ENCODE measurements at regions not wholly inside any gene's neighbourhood (a gene's known extent, or its start where the extent isn't known, plus 50 kb on each side); places are given as distances from the start of the nearest gene placed in this dataset.

- DNase-seq (ENCODE audit: insufficient read length, low spot score, missing footprints) = no peak
- Histone ChIP-seq H3K27me3 (ENCODE audit: insufficient read depth, low read length) (no peaks in the 10 kb centered on the region), H3K4me3 (ENCODE audit: insufficient read depth, low read length) (no peak overlapping the region), H3K9me3 (ENCODE audit: low read depth, low read length) (no peaks in the 10 kb centered on the region), H3K79me2 (ENCODE audit: insufficient read depth, low read length) (no peaks in the 10 kb centered on the region), H3K27ac (ENCODE audit: low read depth, low read length) (no peak overlapping the region), H4K20me1 (ENCODE audit: insufficient read depth, low read length) (no peaks in the 10 kb centered on the region), H3K4me2 (ENCODE audit: insufficient read depth, low read length) (no peak overlapping the region), H3K36me3 (ENCODE audit: insufficient read depth, low read length) (no peaks in the 10 kb centered on the region), H2AFZ (ENCODE audit: low read length) (no peak overlapping the region), H3K4me1 (ENCODE audit: insufficient read depth, low read length) (no peaks in the 10 kb centered on the region)
- no peak for TF ChIP-seq CTCF (IDR thresholded peaks at IDR 0.05; ENCODE audit: extremely low read depth, low read depth, low read length)
These were observed 415.3 kb upstream of the NRP1 start for GRCh38 chr10:33749790-33750189.

- H3K9me3 ChIP-seq (ENCODE audit: low read depth, low read length) = no peaks in the 10 kb centered on the region
- H4K20me1 ChIP-seq (ENCODE audit: insufficient read depth, low read length) = no peaks in the 10 kb centered on the region
- no peak overlapping the region for H3K4me3 ChIP-seq (ENCODE audit: insufficient read depth, low read length)
- H3K36me3 ChIP-seq (ENCODE audit: insufficient read depth, low read length) = no peaks in the 10 kb centered on the region
- H3K27me3 ChIP-seq (ENCODE audit: insufficient read depth, low read length) = no peaks in the 10 kb centered on the region
- no peak overlapping the region for H3K4me2 ChIP-seq (ENCODE audit: insufficient read depth, low read length)
- no peaks in the 10 kb centered on the region for H3K79me2 ChIP-seq (ENCODE audit: insufficient read depth, low read length)
- no peak for TF ChIP-seq CTCF (IDR thresholded peaks at IDR 0.05; ENCODE audit: extremely low read depth, low read depth, low read length)
- no peak for DNase-seq (ENCODE audit: insufficient read length, low spot score, missing footprints)
- H3K27ac ChIP-seq (ENCODE audit: low read depth, low read length) = no peak overlapping the region
- H3K4me1 ChIP-seq (ENCODE audit: insufficient read depth, low read length) = no peaks in the 10 kb centered on the region
- no peak overlapping the region for H2AFZ ChIP-seq (ENCODE audit: low read length)
These were observed 414.7 kb upstream of the NRP1 start for GRCh38 chr10:33749067-33749735.

- no peak for DNase-seq (ENCODE audit: insufficient read length, low spot score, missing footprints)
- TF ChIP-seq CTCF (IDR thresholded peaks at IDR 0.05; ENCODE audit: extremely low read depth, low read depth, low read length) = no peak
- no peak overlapping the region for H3K4me2 ChIP-seq (ENCODE audit: insufficient read depth, low read length)
These were observed 412.4 kb upstream of the NRP1 start for GRCh38 chr10:33746836-33747268.

GRCh38 chr10:33746186-33746585 lies 411.7 kb upstream of the NRP1 start:
- no peak for DNase-seq (ENCODE audit: insufficient read length, low spot score, missing footprints)
- H3K9me3 ChIP-seq (ENCODE audit: low read depth, low read length) = no peaks in the 10 kb centered on the region
- no peaks in the 10 kb centered on the region for H3K27me3 ChIP-seq (ENCODE audit: insufficient read depth, low read length)
- H3K4me3 ChIP-seq (ENCODE audit: insufficient read depth, low read length) = no peak overlapping the region
- no peaks in the 10 kb centered on the region for H4K20me1 ChIP-seq (ENCODE audit: insufficient read depth, low read length)
- no peak overlapping the region for H3K4me2 ChIP-seq (ENCODE audit: insufficient read depth, low read length)
- H3K27ac ChIP-seq (ENCODE audit: low read depth, low read length) = no peak overlapping the region
- no peak overlapping the region for H2AFZ ChIP-seq (ENCODE audit: low read length)
- no peaks in the 10 kb centered on the region for H3K4me1 ChIP-seq (ENCODE audit: insufficient read depth, low read length)
- H3K36me3 ChIP-seq (ENCODE audit: insufficient read depth, low read length) = no peaks in the 10 kb centered on the region
- TF ChIP-seq CTCF (IDR thresholded peaks at IDR 0.05; ENCODE audit: extremely low read depth, low read depth, low read length) = no peak
- H3K79me2 ChIP-seq (ENCODE audit: insufficient read depth, low read length) = no peaks in the 10 kb centered on the region

More at GRCh38 chr10:33746836-33747268, 412.4 kb upstream of the NRP1 start:
- no peaks in the 10 kb centered on the region for H3K36me3 ChIP-seq (ENCODE audit: insufficient read depth, low read length)
- H2AFZ ChIP-seq (ENCODE audit: low read length) = no peak overlapping the region
- no peaks in the 10 kb centered on the region for H3K79me2 ChIP-seq (ENCODE audit: insufficient read depth, low read length)
- no peak overlapping the region for H3K27ac ChIP-seq (ENCODE audit: low read depth, low read length)
- H3K4me3 ChIP-seq (ENCODE audit: insufficient read depth, low read length) = no peak overlapping the region
- no peaks in the 10 kb centered on the region for H3K4me1 ChIP-seq (ENCODE audit: insufficient read depth, low read length)
- H3K9me3 ChIP-seq (ENCODE audit: low read depth, low read length) = no peaks in the 10 kb centered on the region
- no peaks in the 10 kb centered on the region for H3K27me3 ChIP-seq (ENCODE audit: insufficient read depth, low read length)
- no peaks in the 10 kb centered on the region for H4K20me1 ChIP-seq (ENCODE audit: insufficient read depth, low read length)

Data from osteoblast (primary cell).